Osteocyte (in vitro differentiated cells): ENCODE measurements at regions not wholly inside any gene's neighbourhood (a gene's known extent, or its start where the extent isn't known, plus 50 kb on each side); places are given as distances from the start of the nearest gene placed in this dataset.

Experiments used
- DNase-seq: peaks from one replicate; pipeline ENCODE4 v3.0.0; 2021; ENCODE audit warnings: mixed read lengths; ENCODE audit not compliant: unreplicated experiment; ENCODE audit errors: extremely low spot score
- H3K27ac Mint-ChIP-seq: one replicate; pipeline ENCODE4 v1.8.0; 2021; ENCODE audit warnings: mild to moderate bottlenecking, mixed read lengths; ENCODE audit not compliant: unreplicated experiment
- H3K27me3 Mint-ChIP-seq: one replicate; pipeline ENCODE4 v1.8.0; 2021; ENCODE audit warnings: mixed read lengths; ENCODE audit not compliant: unreplicated experiment
- H3K36me3 Mint-ChIP-seq: one replicate; pipeline ENCODE4 v1.8.0; 2021; ENCODE audit warnings: mixed read lengths; ENCODE audit not compliant: unreplicated experiment
- H3K4me1 Mint-ChIP-seq: one replicate; pipeline ENCODE4 v1.8.0; 2021; ENCODE audit warnings: mixed read lengths; ENCODE audit not compliant: unreplicated experiment
- H3K4me3 Mint-ChIP-seq: one replicate; pipeline ENCODE4 v1.8.0; 2021; ENCODE audit warnings: mild to moderate bottlenecking, moderate library complexity, mixed read lengths; ENCODE audit not compliant: unreplicated experiment
- H3K9me3 Mint-ChIP-seq: one replicate; pipeline ENCODE4 v1.8.0; 2021; ENCODE audit warnings: mixed read lengths; ENCODE audit not compliant: unreplicated experiment
- CTCF ChIP-seq: fragments of 200-600 bp; sonication (generic); IDR thresholded peaks from 2 replicates; pipeline ENCODE4 v1.5.0; 2021; ENCODE audit warnings: antibody characterized with exemption, mild to moderate bottlenecking, moderate library complexity

GRCh38 chr14:56419750-56420149 is 159.8 kb upstream of the TMEM260 start:
- Mint-ChIP-seq H3K4me3 (no peak overlapping the region), H3K27me3 (peaks cover 5% of the 10 kb centered on the region), H3K4me1 (peaks cover 11% of the 10 kb centered on the region), H3K36me3 (no peaks in the 10 kb centered on the region), H3K27ac (no peak overlapping the region), H3K9me3 (no peaks in the 10 kb centered on the region)
- DNase-seq: no peak
- no peak for TF ChIP-seq CTCF

- no peak overlapping the region for H3K4me3 Mint-ChIP-seq
- peaks cover 11% of the 10 kb centered on the region for H3K4me1 Mint-ChIP-seq
Observed at GRCh38 chr14:56422221-56422620, 157.4 kb upstream of the TMEM260 start.

GRCh38 chr14:56422703-56423213 is 156.8 kb upstream of the TMEM260 start:
- H3K36me3 Mint-ChIP-seq: no peaks in the 10 kb centered on the region
- H3K27ac Mint-ChIP-seq: no peak overlapping the region
- peaks cover 11% of the 10 kb centered on the region for H3K4me1 Mint-ChIP-seq
- peaks cover 10% of the 10 kb centered on the region for H3K27me3 Mint-ChIP-seq
- DNase-seq: no peak
- H3K4me3 Mint-ChIP-seq: no peak overlapping the region
- no peaks in the 10 kb centered on the region for H3K9me3 Mint-ChIP-seq
- TF ChIP-seq CTCF: peak; percentile 77

More at GRCh38 chr14:56422221-56422620, 157.4 kb upstream of the TMEM260 start:
- Mint-ChIP-seq H3K36me3 (no peaks in the 10 kb centered on the region), H3K27ac (no peak overlapping the region), H3K27me3 (peaks cover 10% of the 10 kb centered on the region), H3K9me3 (no peaks in the 10 kb centered on the region)
- no peak for TF ChIP-seq CTCF
- no peak for DNase-seq

- no peak overlapping the region for H3K27ac Mint-ChIP-seq
- H3K36me3 Mint-ChIP-seq: no peaks in the 10 kb centered on the region
- H3K4me3 Mint-ChIP-seq: no peak overlapping the region
- no peak for DNase-seq
- peaks cover 8% of the 10 kb centered on the region for H3K27me3 Mint-ChIP-seq
- peaks cover 11% of the 10 kb centered on the region for H3K4me1 Mint-ChIP-seq
- no peak for TF ChIP-seq CTCF
- H3K9me3 Mint-ChIP-seq: no peaks in the 10 kb centered on the region
Observed at GRCh38 chr14:56423544-56423943, 156.1 kb upstream of the TMEM260 start.

GRCh38 chr14:56431013-56431412 is 148.6 kb upstream of the TMEM260 start:
- no peak overlapping the region for H3K27ac Mint-ChIP-seq
- no peak for DNase-seq
- TF ChIP-seq CTCF: no peak
- H3K4me1 Mint-ChIP-seq: no peaks in the 10 kb centered on the region
- no peaks in the 10 kb centered on the region for H3K36me3 Mint-ChIP-seq
- peaks cover 29% of the 10 kb centered on the region for H3K27me3 Mint-ChIP-seq
- peaks cover 3% of the 10 kb centered on the region for H3K9me3 Mint-ChIP-seq
- H3K4me3 Mint-ChIP-seq: no peak overlapping the region
